GM23338 (cell line): ENCODE measurements at regions not wholly inside any gene's neighbourhood (a gene's known extent, or its start where the extent isn't known, plus 50 kb on each side); places are given as distances from the start of the nearest gene placed in this dataset.
A peak's percentile ranks its signal among the peaks of the same experiment; 100 is the strongest.

Source experiments
- ATAC-seq: fragments of 200-7000 bp; cut with Tn5 transposase; 3 replicates; pipeline ENCODE4 v1.9.1; 2020
- DNase-seq: peaks from one replicate; pipeline ENCODE4 v3.0.0-alpha.2; 2015; ENCODE audit warnings: low spot score
- H2AFZ ChIP-seq: fragments of 200-600 bp; sonication (generic); 2 replicates; pipeline ENCODE4 v1.8.0; 2016; ENCODE audit warnings: antibody characterized with exemption, mild to moderate bottlenecking, moderate library complexity
- H3F3A ChIP-seq: fragments of 200-600 bp; sonication (generic); replicated peaks from 2 replicates; pipeline ENCODE4 v1.8.0; 2017; ENCODE audit warnings: antibody characterized with exemption, mixed run types, low read depth
- H3K27ac ChIP-seq: fragments of 200-600 bp; sonication (generic); 2 replicates; pipeline ENCODE4 v1.6.1; 2016; ENCODE audit warnings: low read depth
- H3K27me3 ChIP-seq: fragments of 200-600 bp; sonication (generic); 2 replicates; pipeline ENCODE4 v1.8.0; 2016; ENCODE audit warnings: mild to moderate bottlenecking, mixed run types, moderate library complexity; ENCODE audit not compliant: insufficient read depth
- H3K36me3 ChIP-seq: fragments of 200-600 bp; sonication (generic); 2 replicates; pipeline ENCODE4 v1.8.0; 2016; ENCODE audit warnings: mild to moderate bottlenecking; ENCODE audit not compliant: insufficient read depth
- H3K4me1 ChIP-seq: fragments of 200-600 bp; sonication (generic); 2 replicates; pipeline ENCODE4 v1.8.0; 2016; ENCODE audit warnings: mild to moderate bottlenecking, moderate library complexity; ENCODE audit not compliant: insufficient read depth
- H3K4me2 ChIP-seq: fragments of 200-600 bp; sonication (generic); 2 replicates; pipeline ENCODE4 v1.7.1; 2017; ENCODE audit warnings: mixed run types
- H3K4me3 ChIP-seq: fragments of 200-600 bp; sonication (generic); 2 replicates; pipeline ENCODE4 v1.6.1; 2016; ENCODE audit warnings: mixed run types
- H3K79me2 ChIP-seq: fragments of 200-600 bp; sonication (generic); replicated peaks from 2 replicates; pipeline ENCODE4 v1.8.0; 2017; ENCODE audit warnings: mild to moderate bottlenecking; ENCODE audit not compliant: insufficient read depth
- H3K9me2 ChIP-seq: fragments of 200-600 bp; sonication (generic); 2 replicates; pipeline ENCODE4 v1.8.0; 2017; ENCODE audit not compliant: insufficient read depth
- H4K20me1 ChIP-seq: fragments of 200-600 bp; sonication (generic); replicated peaks from 2 replicates; pipeline ENCODE4 v1.8.0; 2017; ENCODE audit warnings: mild to moderate bottlenecking; ENCODE audit not compliant: insufficient read depth
- H3K27ac Mint-ChIP-seq: 2 replicates; pipeline ENCODE4 v1.8.0; 2020; ENCODE audit warnings: inconsistent platforms, mild to moderate bottlenecking, moderate library complexity, mixed read lengths
- H3K27me3 Mint-ChIP-seq: 3 replicates; pipeline ENCODE4 v1.8.0; 2022; ENCODE audit warnings: low read depth, mild to moderate bottlenecking, moderate library complexity, mixed read lengths, inconsistent platforms; ENCODE audit not compliant: insufficient read depth, poor library complexity
- H3K36me3 Mint-ChIP-seq: 3 replicates; pipeline ENCODE4 v1.8.0; 2021; ENCODE audit warnings: low read depth, mild to moderate bottlenecking, inconsistent platforms, moderate library complexity, mixed read lengths
- H3K4me1 Mint-ChIP-seq: 3 replicates; pipeline ENCODE4 v1.8.0; 2020; ENCODE audit warnings: mild to moderate bottlenecking, inconsistent platforms, mixed read lengths
- H3K4me3 Mint-ChIP-seq: 3 replicates; pipeline ENCODE4 v1.8.0; 2021; ENCODE audit warnings: moderate library complexity, mild to moderate bottlenecking, inconsistent platforms, mixed read lengths
- H3K9me3 Mint-ChIP-seq: 3 replicates; pipeline ENCODE4 v1.8.0; 2020; ENCODE audit warnings: moderate library complexity, mild to moderate bottlenecking, inconsistent platforms, mixed read lengths
- CREB1 ChIP-seq: fragments of 250-450 bp; sonication (Bioruptor Pico); IDR thresholded peaks from 2 replicates; pipeline ENCODE4 v1.5.0; 2020; ENCODE audit warnings: low read depth, mild to moderate bottlenecking, moderate library complexity
- ETS1 ChIP-seq: IDR thresholded peaks from 2 replicates; pipeline ENCODE4 v1.6.1; 2016; ENCODE audit warnings: antibody characterized with exemption
- EZH2 ChIP-seq: fragments of 200-600 bp; sonication (generic); IDR thresholded peaks from one replicate; pipeline ENCODE4 v1.8.0; 2017; ENCODE audit warnings: antibody characterized with exemption, mild to moderate bottlenecking, low read depth; ENCODE audit not compliant: unreplicated experiment
- JUNB ChIP-seq: IDR thresholded peaks from one replicate; pipeline ENCODE4 v1.6.1; 2016; ENCODE audit warnings: antibody characterized with exemption; ENCODE audit not compliant: unreplicated experiment
- NANOG ChIP-seq: IDR thresholded peaks from 2 replicates; pipeline ENCODE4 v1.6.1; 2016; ENCODE audit warnings: antibody characterized with exemption, borderline replicate concordance
- POLR2AphosphoS5 ChIP-seq: IDR thresholded peaks from 2 replicates; pipeline ENCODE4 v1.6.1; 2016; ENCODE audit warnings: antibody characterized with exemption, low read depth
- STAT1 ChIP-seq: IDR thresholded peaks from one replicate; pipeline ENCODE4 v1.6.1; 2016; ENCODE audit warnings: antibody characterized with exemption; ENCODE audit not compliant: unreplicated experiment
- ZNF331 ChIP-seq: fragments of 250-450 bp; sonication (Bioruptor Pico); IDR thresholded peaks from 2 replicates; pipeline ENCODE4 v1.5.0; 2020; ENCODE audit warnings: low read depth, mild to moderate bottlenecking, moderate library complexity
- TF ChIP-seq, protein P1 (sequence below): fragments of 250-450 bp; sonication (Bioruptor Pico); IDR thresholded peaks from 2 replicates; pipeline ENCODE4 v1.5.0; 2020; ENCODE audit warnings: mild to moderate bottlenecking, moderate library complexity

DNA sequence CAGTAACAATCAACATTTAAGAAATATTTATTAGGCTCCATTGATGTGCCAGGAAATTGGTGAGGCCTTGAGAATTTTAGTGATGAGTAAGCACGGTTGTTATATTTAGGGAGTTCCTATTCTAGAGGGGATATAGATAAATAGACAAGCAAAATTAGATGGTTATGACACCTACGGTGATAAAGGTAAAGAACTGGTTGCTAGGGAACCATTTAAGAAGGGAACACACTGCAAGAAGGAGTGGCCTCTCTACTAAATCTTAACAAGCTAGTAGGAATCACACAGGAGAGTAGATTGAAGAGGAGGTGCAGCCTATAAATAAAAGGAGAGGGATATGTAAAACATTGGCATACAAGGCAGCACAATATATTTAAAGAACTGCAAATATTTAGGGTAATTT lies 155.2 kb downstream of the LRIG3 start (continued):
- TF ChIP-seq, protein P1, sequence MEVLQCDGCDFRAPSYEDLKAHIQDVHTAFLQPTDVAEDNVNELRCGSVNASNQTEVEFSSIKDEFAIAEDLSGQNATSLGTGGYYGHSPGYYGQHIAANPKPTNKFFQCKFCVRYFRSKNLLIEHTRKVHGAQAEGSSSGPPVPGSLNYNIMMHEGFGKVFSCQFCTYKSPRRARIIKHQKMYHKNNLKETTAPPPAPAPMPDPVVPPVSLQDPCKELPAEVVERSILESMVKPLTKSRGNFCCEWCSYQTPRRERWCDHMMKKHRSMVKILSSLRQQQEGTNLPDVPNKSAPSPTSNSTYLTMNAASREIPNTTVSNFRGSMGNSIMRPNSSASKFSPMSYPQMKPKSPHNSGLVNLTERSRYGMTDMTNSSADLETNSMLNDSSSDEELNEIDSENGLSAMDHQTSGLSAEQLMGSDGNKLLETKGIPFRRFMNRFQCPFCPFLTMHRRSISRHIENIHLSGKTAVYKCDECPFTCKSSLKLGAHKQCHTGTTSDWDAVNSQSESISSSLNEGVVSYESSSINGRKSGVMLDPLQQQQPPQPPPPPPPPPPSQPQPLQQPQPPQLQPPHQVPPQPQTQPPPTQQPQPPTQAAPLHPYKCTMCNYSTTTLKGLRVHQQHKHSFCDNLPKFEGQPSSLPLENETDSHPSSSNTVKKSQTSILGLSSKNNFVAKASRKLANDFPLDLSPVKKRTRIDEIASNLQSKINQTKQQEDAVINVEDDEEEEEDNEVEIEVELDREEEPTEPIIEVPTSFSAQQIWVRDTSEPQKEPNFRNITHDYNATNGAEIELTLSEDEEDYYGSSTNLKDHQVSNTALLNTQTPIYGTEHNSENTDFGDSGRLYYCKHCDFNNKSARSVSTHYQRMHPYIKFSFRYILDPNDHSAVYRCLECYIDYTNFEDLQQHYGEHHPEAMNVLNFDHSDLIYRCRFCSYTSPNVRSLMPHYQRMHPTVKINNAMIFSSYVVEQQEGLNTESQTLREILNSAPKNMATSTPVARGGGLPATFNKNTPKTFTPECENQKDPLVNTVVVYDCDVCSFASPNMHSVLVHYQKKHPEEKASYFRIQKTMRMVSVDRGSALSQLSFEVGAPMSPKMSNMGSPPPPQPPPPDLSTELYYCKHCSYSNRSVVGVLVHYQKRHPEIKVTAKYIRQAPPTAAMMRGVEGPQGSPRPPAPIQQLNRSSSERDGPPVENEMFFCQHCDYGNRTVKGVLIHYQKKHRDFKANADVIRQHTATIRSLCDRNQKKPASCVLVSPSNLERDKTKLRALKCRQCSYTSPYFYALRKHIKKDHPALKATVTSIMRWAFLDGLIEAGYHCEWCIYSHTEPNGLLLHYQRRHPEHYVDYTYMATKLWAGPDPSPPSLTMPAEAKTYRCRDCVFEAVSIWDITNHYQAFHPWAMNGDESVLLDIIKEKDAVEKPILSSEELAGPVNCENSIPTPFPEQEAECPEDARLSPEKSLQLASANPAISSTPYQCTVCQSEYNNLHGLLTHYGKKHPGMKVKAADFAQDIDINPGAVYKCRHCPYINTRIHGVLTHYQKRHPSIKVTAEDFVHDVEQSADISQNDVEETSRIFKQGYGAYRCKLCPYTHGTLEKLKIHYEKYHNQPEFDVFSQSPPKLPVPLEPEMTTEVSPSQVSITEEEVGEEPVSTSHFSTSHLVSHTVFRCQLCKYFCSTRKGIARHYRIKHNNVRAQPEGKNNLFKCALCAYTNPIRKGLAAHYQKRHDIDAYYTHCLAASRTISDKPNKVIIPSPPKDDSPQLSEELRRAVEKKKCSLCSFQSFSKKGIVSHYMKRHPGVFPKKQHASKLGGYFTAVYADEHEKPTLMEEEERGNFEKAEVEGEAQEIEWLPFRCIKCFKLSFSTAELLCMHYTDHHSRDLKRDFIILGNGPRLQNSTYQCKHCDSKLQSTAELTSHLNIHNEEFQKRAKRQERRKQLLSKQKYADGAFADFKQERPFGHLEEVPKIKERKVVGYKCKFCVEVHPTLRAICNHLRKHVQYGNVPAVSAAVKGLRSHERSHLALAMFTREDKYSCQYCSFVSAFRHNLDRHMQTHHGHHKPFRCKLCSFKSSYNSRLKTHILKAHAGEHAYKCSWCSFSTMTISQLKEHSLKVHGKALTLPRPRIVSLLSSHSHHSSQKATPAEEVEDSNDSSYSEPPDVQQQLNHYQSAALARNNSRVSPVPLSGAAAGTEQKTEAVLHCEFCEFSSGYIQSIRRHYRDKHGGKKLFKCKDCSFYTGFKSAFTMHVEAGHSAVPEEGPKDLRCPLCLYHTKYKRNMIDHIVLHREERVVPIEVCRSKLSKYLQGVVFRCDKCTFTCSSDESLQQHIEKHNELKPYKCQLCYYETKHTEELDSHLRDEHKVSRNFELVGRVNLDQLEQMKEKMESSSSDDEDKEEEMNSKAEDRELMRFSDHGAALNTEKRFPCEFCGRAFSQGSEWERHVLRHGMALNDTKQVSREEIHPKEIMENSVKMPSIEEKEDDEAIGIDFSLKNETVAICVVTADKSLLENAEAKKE (CRISPR knock-in tag): no peak
- TF ChIP-seq NANOG (no peak), STAT1 (no peak)

- H3K4me3 Mint-ChIP-seq: no peak overlapping the region
- TF ChIP-seq POLR2AphosphoS5 (no peak), JUNB (no peak), EZH2 (no peak), ETS1 (no peak), ZNF331 (CRISPR knock-in tag) (no peak), CREB1 (CRISPR knock-in tag) (no peak)
These were observed 154.4 kb downstream of the LRIG3 start for GRCh38 chr12:58765653-58766512.

More at GRCh38 chr12:58765653-58766512, 154.4 kb downstream of the LRIG3 start:
- Histone ChIP-seq H3K4me1 (no peaks in the 10 kb centered on the region), H3K79me2 (no peaks in the 10 kb centered on the region), H3K27me3 (no peaks in the 10 kb centered on the region), H4K20me1 (no peaks in the 10 kb centered on the region), H3K4me2 (no peak overlapping the region), H2AFZ (peak overlapping the region; percentile 40; the same call in 1 of the 2 replicates), H3K9me2 (no peaks in the 10 kb centered on the region), H3F3A (no peaks in the 10 kb centered on the region), H3K36me3 (no peaks in the 10 kb centered on the region), H3K27ac (no peak overlapping the region), H3K4me3 (no peak overlapping the region)
- ATAC-seq (no peak), DNase-seq (no peak)
- no peak overlapping the region for H3K27ac Mint-ChIP-seq
- peaks cover 2% of the 10 kb centered on the region for H3K27me3 Mint-ChIP-seq
- no peaks in the 10 kb centered on the region for H3K4me1 Mint-ChIP-seq
- no peaks in the 10 kb centered on the region for H3K36me3 Mint-ChIP-seq
- no peaks in the 10 kb centered on the region for H3K9me3 Mint-ChIP-seq
